Ovary (tissue), 7 donors: ENCODE measurements at regions not wholly inside any gene's neighbourhood (a gene's known extent, or its start where the extent isn't known, plus 50 kb on each side); places are given as distances from the start of the nearest gene placed in this dataset.

Experiments used
- DNase-seq, 5 donors: peaks; one replicate each; pipeline ENCODE4 v3.0.0-alpha.2; 2019 to 2020
- H3K27ac ChIP-seq, 2 donors: fragments of 200-600 bp; one replicate each; pipeline versions ENCODE4 v1.5.1 to v1.8.0; 2019 to 2022
- H3K27me3 ChIP-seq: fragments of 200-600 bp; one replicate; pipeline ENCODE4 v1.8.0; 2022
- H3K36me3 ChIP-seq: fragments of 200-600 bp; sonication (generic); one replicate; pipeline ENCODE4 v1.5.1; 2019
- H3K4me1 ChIP-seq: one replicate; pipeline ENCODE4 v1.8.1; 2013; ENCODE audit warnings: mild to moderate bottlenecking, moderate library complexity; ENCODE audit not compliant: insufficient read depth
- H3K4me3 ChIP-seq: fragments of 200-600 bp; sonication (generic); one replicate; pipeline ENCODE4 v1.5.1; 2017
- H3K9me3 ChIP-seq, 2 donors: fragments of 200-600 bp in 1 of 2; sonication (generic) in 1 of 2; one replicate each; pipeline versions ENCODE4 v1.5.1 to v1.8.1; 2013 to 2019; ENCODE audit warnings: mild to moderate bottlenecking in 1 of 2, moderate library complexity in 1 of 2
- CTCF ChIP-seq, 3 donors: fragments of 450-650 bp in 2 of 3; fragments of 200-600 bp in 1 of 3; IDR thresholded peaks; one replicate each; pipeline versions ENCODE4 v1.5.1 to v1.8.0; 2016 to 2022; ENCODE audit warnings: antibody characterized with exemption in 3 of 3, mild to moderate bottlenecking in 1 of 3
- EP300 ChIP-seq: sonication (generic); formaldehyde crosslinking; IDR thresholded peaks from one replicate; pipeline ENCODE4 v1.6.1; 2017; ENCODE audit warnings: antibody characterized with exemption
- POLR2A ChIP-seq: fragments of 450-650 bp; IDR thresholded peaks from one replicate; pipeline ENCODE4 v1.6.1; 2017; ENCODE audit warnings: antibody characterized with exemption, mild to moderate bottlenecking, moderate library complexity
- WGBS, 3 donors: extraction: QIAGEN DNeasy Blood & Tissue Kit in 1 of 3; methylation state at CpG; one replicate each; pipeline versions ENCODE4 v1.1.5 to v1.1.7; 2013 to 2017; 5-methylcytosine and 5-hydroxymethylcytosine counted together
- intact Hi-C, 4 donors: fragments of 100-400 bp; cut with DNase I; formaldehyde crosslinking; loops; one replicate each; pipeline versions ENCODE4 v1.11.0 to v1.15.1; 2022 to 2023
- donor health status: DM: no; HTN: no; CAD: no; lungs with moderate emphysema.
- donor health status: DM: no; HTN: no; CAD: no.
- donor health status: Bipolar disorder and iron deficiency.
- donor health status: DM: no; HTN: no; CAD: no.
- donor health status: DM: yes; HTN: yes; CAD: no.

GRCh38 chr1:61568460-61569302, 156.3 kb downstream of the TM2D1 start:
- H3K36me3 ChIP-seq, result no peaks in the 10 kb centered on the region
- no peaks in the 10 kb centered on the region for H3K9me3 ChIP-seq
- no peak overlapping the region for H3K4me3 ChIP-seq
- DNase-seq, result no peak
- 57 to 66% (median 58%) methylated on average over 5 of the region's 5 CpGs for WGBS, 3 donors
- H3K27ac ChIP-seq, result no peak overlapping the region
- TF ChIP-seq POLR2A (no peak), CTCF (IDR thresholded peaks at IDR 0.05) (no peak), EP300 (no peak)
- no peaks in the 10 kb centered on the region for H3K27me3 ChIP-seq
- intact Hi-C loops, result no loop called here
- H3K4me1 ChIP-seq, result no peaks in the 10 kb centered on the region

GRCh38 chr1:61566177-61566576, 158.8 kb downstream of the TM2D1 start:
- Histone ChIP-seq H3K27me3 (no peaks in the 10 kb centered on the region), H3K4me1 (no peaks in the 10 kb centered on the region), H3K4me3 (no peak overlapping the region), H3K9me3 (no peaks in the 10 kb centered on the region), H3K36me3 (no peaks in the 10 kb centered on the region), H3K27ac (no peak overlapping the region)
- TF ChIP-seq EP300 (no peak), CTCF (IDR thresholded peaks at IDR 0.05) (no peak), POLR2A (no peak)
- intact Hi-C loops, result no loop called here
- 79 to 100% (median 95%) methylated on average over 1 of the region's 1 CpG for WGBS, 3 donors
- DNase-seq, result no peak

GRCh38 chr1:61563611-61564010, 161.3 kb downstream of the TM2D1 start:
- intact Hi-C loops, result no loop called here

GRCh38 chr1:61561666-61562065, 163.3 kb downstream of the TM2D1 start:
- H3K9me3 ChIP-seq, result no peaks in the 10 kb centered on the region
- no peaks in the 10 kb centered on the region for H3K4me1 ChIP-seq
- no peak overlapping the region for H3K4me3 ChIP-seq
- TF ChIP-seq EP300 (no peak), POLR2A (no peak), CTCF (IDR thresholded peaks at IDR 0.05) (no peak)
- no peak for DNase-seq
- no peaks in the 10 kb centered on the region for H3K27me3 ChIP-seq
- intact Hi-C loops, result no loop called here
- no peaks in the 10 kb centered on the region for H3K36me3 ChIP-seq
- H3K27ac ChIP-seq, result no peak overlapping the region

More at GRCh38 chr1:61563611-61564010, 161.3 kb downstream of the TM2D1 start:
- DNase-seq, result no peak
- 31 to 38% (median 34%) methylated on average over 2 of the region's 2 CpGs for WGBS, 3 donors
- Histone ChIP-seq H3K36me3 (no peaks in the 10 kb centered on the region), H3K9me3 (no peaks in the 10 kb centered on the region), H3K27me3 (no peaks in the 10 kb centered on the region), H3K4me3 (no peak overlapping the region), H3K4me1 (no peaks in the 10 kb centered on the region), H3K27ac (no peak overlapping the region)
- TF ChIP-seq CTCF (IDR thresholded peaks at IDR 0.05) (no peak), POLR2A (no peak), EP300 (no peak)
